Fibroblast of lung (primary cell): ENCODE measurements at regions not wholly inside any gene's neighbourhood (a gene's known extent, or its start where the extent isn't known, plus 50 kb on each side); places are given as distances from the start of the nearest gene placed in this dataset.

Experiments
- CTCF ChIP-seq, 2 donors: IDR thresholded peaks in 1 of 2; conservative IDR thresholded peaks in 1 of 2; 1 replicate in 1 of 2; 2 replicates in 1 of 2; pipeline ENCODE4 v1.5.1; 2011 to 2012; ENCODE audit warnings: low read length in 2 of 2, control low read depth in 1 of 2, inconsistent platforms in 1 of 2, low read depth in 1 of 2, mild to moderate bottlenecking in 1 of 2
- EZH2 ChIP-seq: IDR thresholded peaks from 2 replicates; pipeline ENCODE4 v1.5.1; 2012; ENCODE audit warnings: low read length, control low read depth, mild to moderate bottlenecking; ENCODE audit errors: missing control alignments

GRCh38 chr21:25281134-25281533 lies 326.1 kb downstream of the MRPL39 start:
- TF ChIP-seq CTCF (conservative IDR thresholded peaks at IDR 0.05 in 1 of 2, IDR thresholded peaks at IDR 0.05 in 1 of 2; ENCODE audit: low read depth in 1 of 2, low read length in 2 of 2): no peak
- TF ChIP-seq EZH2: no peak
